H1 (cell line): ENCODE measurements at regions not wholly inside any gene's neighbourhood (a gene's known extent, or its start where the extent isn't known, plus 50 kb on each side); places are given as distances from the start of the nearest gene placed in this dataset.

Source experiments
- BCL11A ChIP-seq, 2 experiments: IDR thresholded peaks; one replicate each; pipeline ENCODE4 v1.6.1; 2011; ENCODE audit warnings: low read depth in 2 of 2, low read length in 2 of 2, mild to moderate bottlenecking in 2 of 2
- CBX8 ChIP-seq: fragments of 300-800, 300-1000 bp; sonication (generic); IDR thresholded peaks from 2 replicates; pipeline ENCODE4 v1.7.1; 2016; ENCODE audit warnings: low read depth, low read length, borderline replicate concordance
- CHD2 ChIP-seq: IDR thresholded peaks from 2 replicates; pipeline ENCODE4 v1.6.1; 2012; ENCODE audit warnings: low read length, improper control_type of control experiment
- HDAC6 ChIP-seq: IDR thresholded peaks from one replicate; pipeline ENCODE4 v1.7.1; 2012; ENCODE audit warnings: low read depth, mild to moderate bottlenecking, inconsistent platforms, low read length, moderate library complexity
- NANOG ChIP-seq: IDR thresholded peaks from 2 replicates; pipeline ENCODE4 v1.6.1; 2011; ENCODE audit warnings: low read length, low read depth, mild to moderate bottlenecking, inconsistent platforms; ENCODE audit not compliant: insufficient read depth, poor library complexity, severe bottlenecking
- SP1 ChIP-seq: IDR thresholded peaks from 2 replicates; pipeline ENCODE4 v1.6.1; 2011; ENCODE audit warnings: low read depth, low read length
- TBP ChIP-seq: IDR thresholded peaks from 2 replicates; pipeline ENCODE4 v1.6.1; 2011; ENCODE audit warnings: low read depth, low read length, improper control_type of control experiment
- TEAD4 ChIP-seq: IDR thresholded peaks from 2 replicates; pipeline ENCODE4 v1.6.1; 2012; ENCODE audit warnings: low read depth, low read length, inconsistent platforms, mixed read lengths

DNA sequence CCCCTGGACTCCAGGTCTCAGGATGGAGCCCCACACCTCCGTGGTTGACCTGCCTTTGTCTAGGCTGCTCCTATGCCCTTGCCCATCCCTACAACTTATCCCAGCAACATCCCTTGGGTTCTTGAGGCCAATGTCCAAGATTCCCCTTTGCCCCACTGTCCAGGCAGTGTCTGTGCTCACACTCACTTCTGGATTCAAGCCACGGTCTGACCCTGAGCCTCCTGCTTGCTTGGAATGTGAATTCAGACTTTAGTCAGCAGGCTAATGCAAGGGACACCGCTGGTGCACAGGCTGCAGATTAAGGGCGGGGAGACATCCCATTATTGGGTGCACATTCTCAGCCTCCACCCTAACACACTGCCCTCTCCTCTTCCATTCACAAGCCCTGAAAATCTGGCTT is 154.1 kb downstream of the WNT5A start (continued):
- TF ChIP-seq SP1 = no peak
- no peak for TF ChIP-seq CBX8
- no peak for TF ChIP-seq BCL11A (IDR thresholded peaks at IDR 0.05; ENCODE audit: low read depth in 2 of 2, low read length in 2 of 2)
- no peak for TF ChIP-seq NANOG
- no peak for TF ChIP-seq TEAD4
- no peak for TF ChIP-seq HDAC6
- TF ChIP-seq CHD2 = no peak
- no peak for TF ChIP-seq TBP
